ENCODE measurements at regions not wholly inside any gene's neighbourhood (a gene's known extent, or its start where the extent isn't known, plus 50 kb on each side); places are given as distances from the start of the nearest gene placed in this dataset.

GRCh38 chr4:123783921-123784320, 387.3 kb downstream of the SPRY1 start:
- no peak overlapping the region for H3K27ac ChIP-seq
- no peak for TF ChIP-seq ZFX (IDR thresholded peaks at IDR 0.05)
- no peak for TF ChIP-seq CTCF (conservative IDR thresholded peaks at IDR 0.05)

GRCh38 chr4:123784626-123785025, 388.0 kb downstream of the SPRY1 start:
- TF ChIP-seq CTCF (conservative IDR thresholded peaks at IDR 0.05) (no peak), ZFX (IDR thresholded peaks at IDR 0.05) (no peak)

GRCh38 chr4:123785538-123785937, 388.9 kb downstream of the SPRY1 start:
- TF ChIP-seq ZFX (IDR thresholded peaks at IDR 0.05), result no peak
- TF ChIP-seq CTCF (conservative IDR thresholded peaks at IDR 0.05), result no peak
- no peak overlapping the region for H3K27ac ChIP-seq

More at GRCh38 chr4:123784626-123785025, 388.0 kb downstream of the SPRY1 start:
- H3K27ac ChIP-seq, result no peak overlapping the region

GRCh38 chr4:123786163-123786915, 389.7 kb downstream of the SPRY1 start:
- TF ChIP-seq ZFX (IDR thresholded peaks at IDR 0.05) (no peak), CTCF (conservative IDR thresholded peaks at IDR 0.05) (no peak)
- no peak overlapping the region for H3K27ac ChIP-seq

- TF ChIP-seq ZFX (IDR thresholded peaks at IDR 0.05) (no peak), CTCF (conservative IDR thresholded peaks at IDR 0.05) (no peak)
- no peak overlapping the region for H3K27ac ChIP-seq
Measured at GRCh38 chr4:123786920-123787319, 390.3 kb downstream of the SPRY1 start.

- no peak for TF ChIP-seq CTCF (conservative IDR thresholded peaks at IDR 0.05)
- TF ChIP-seq ZFX (IDR thresholded peaks at IDR 0.05), result no peak
- no peak overlapping the region for H3K27ac ChIP-seq
Measured at GRCh38 chr4:123787512-123788080, 391.0 kb downstream of the SPRY1 start.

GRCh38 chr4:123788577-123788976, 392.0 kb downstream of the SPRY1 start:
- TF ChIP-seq CTCF (conservative IDR thresholded peaks at IDR 0.05) (no peak), ZFX (IDR thresholded peaks at IDR 0.05) (no peak)
- no peak overlapping the region for H3K27ac ChIP-seq
